Natural killer cell (primary cell): ENCODE measurements at regions not wholly inside any gene's neighbourhood (a gene's known extent, or its start where the extent isn't known, plus 50 kb on each side); places are given as distances from the start of the nearest gene placed in this dataset.

Experiments used
- ATAC-seq, 3 donors: fragments of 150-1000 bp in 2 of 3; fragments of 200-7000 bp in 1 of 3; cut with Tn5 transposase; 1 replicate in 1 of 3; 2 replicates in 2 of 3; pipeline ENCODE4 v1.10.0; 2021; ENCODE audit warnings: mild to moderate bottlenecking in 2 of 3, moderate library complexity in 2 of 3
- DNase-seq, 2 donors: peaks; one replicate each; pipeline versions ENCODE4 v3.0.0 to v3.0.0-alpha.2; 2013 to 2021; ENCODE audit warnings: mixed read lengths in 1 of 2
- H3K27ac ChIP-seq: one replicate; pipeline ENCODE4 v1.5.1; 2013; ENCODE audit warnings: mild to moderate bottlenecking, low read length
- H3K27me3 ChIP-seq: one replicate; pipeline ENCODE4 v1.6.1; 2013; ENCODE audit warnings: low read length; ENCODE audit not compliant: control insufficient read depth, insufficient read depth
- H3K36me3 ChIP-seq: one replicate; pipeline ENCODE4 v1.6.1; 2013; ENCODE audit warnings: low read length; ENCODE audit not compliant: control insufficient read depth, insufficient read depth
- H3K4me1 ChIP-seq: one replicate; pipeline ENCODE4 v1.6.1; 2013; ENCODE audit warnings: low read length; ENCODE audit not compliant: control insufficient read depth, insufficient read depth
- H3K4me3 ChIP-seq: one replicate; pipeline ENCODE4 v1.5.1; 2013; ENCODE audit warnings: low read length
- H3K9me3 ChIP-seq: one replicate; pipeline ENCODE4 v1.6.1; 2013; ENCODE audit warnings: low read length; ENCODE audit not compliant: control insufficient read depth, insufficient read depth
- H3K27ac Mint-ChIP-seq, 2 donors: one replicate each; pipeline ENCODE4 v1.8.0; 2022; ENCODE audit warnings: mild to moderate bottlenecking in 2 of 2, mixed read lengths in 2 of 2, moderate library complexity in 1 of 2
- H3K27me3 Mint-ChIP-seq, 2 donors: one replicate each; pipeline ENCODE4 v1.8.0; 2022; ENCODE audit warnings: low read depth in 2 of 2, mixed read lengths in 2 of 2
- H3K36me3 Mint-ChIP-seq: one replicate; pipeline ENCODE4 v1.8.0; 2022; ENCODE audit warnings: mixed read lengths
- H3K4me1 Mint-ChIP-seq, 2 donors: one replicate each; pipeline ENCODE4 v1.8.0; 2022; ENCODE audit warnings: mixed read lengths in 2 of 2
- H3K4me3 Mint-ChIP-seq: one replicate; pipeline ENCODE4 v1.8.0; 2022; ENCODE audit warnings: mild to moderate bottlenecking, moderate library complexity, mixed read lengths
- H3K9me3 Mint-ChIP-seq, 2 donors: one replicate each; pipeline ENCODE4 v1.8.0; 2022; ENCODE audit warnings: mixed read lengths in 2 of 2
- CTCF ChIP-seq: fragments of 200-600 bp; IDR thresholded peaks from one replicate; pipeline ENCODE4 v1.8.0; 2022; ENCODE audit warnings: antibody characterized with exemption
- WGBS: methylation state at CpG from one replicate; pipeline ENCODE4 v1.1.7; 2013; ENCODE audit warnings: missing lambda C conversion rate; ENCODE audit not compliant: insufficient coverage; 5-methylcytosine and 5-hydroxymethylcytosine counted together
- intact Hi-C: fragments of 100-400 bp; cut with micrococcal nuclease; formaldehyde crosslinking; loops from one replicate; pipeline ENCODE4 v1.14.2; 2022

- DNase-seq (no peak), ATAC-seq (no peak)
- no peaks in the 10 kb centered on the region for H3K9me3 ChIP-seq
- no peaks in the 10 kb centered on the region for H3K27me3 ChIP-seq
- WGBS = 73% methylated on average over 4 of the region's 4 CpGs
- H3K36me3 ChIP-seq = no peaks in the 10 kb centered on the region
- no peaks in the 10 kb centered on the region for H3K4me1 ChIP-seq
- no peaks in the 10 kb centered on the region for H3K4me1 Mint-ChIP-seq
- no peak overlapping the region for H3K4me3 ChIP-seq
- no peak overlapping the region for H3K27ac Mint-ChIP-seq
- no peak overlapping the region for H3K4me3 Mint-ChIP-seq
- no peaks in the 10 kb centered on the region for H3K36me3 Mint-ChIP-seq
- H3K9me3 Mint-ChIP-seq = peaks cover 2 to 13% of the 10 kb centered on the region in 2 donors
- no peak for TF ChIP-seq CTCF
- H3K27ac ChIP-seq = no peak overlapping the region
- no peaks in the 10 kb centered on the region for H3K27me3 Mint-ChIP-seq
- intact Hi-C loops = no loop called here
Observed at GRCh38 chr11:28569106-28569505, 460.9 kb downstream of the METTL15 start.

- ATAC-seq (no peak), DNase-seq (no peak)
- Histone ChIP-seq H3K27ac (no peak overlapping the region), H3K9me3 (no peaks in the 10 kb centered on the region), H3K4me3 (no peak overlapping the region), H3K4me1 (no peaks in the 10 kb centered on the region), H3K36me3 (no peaks in the 10 kb centered on the region), H3K27me3 (no peaks in the 10 kb centered on the region)
- intact Hi-C loops = no loop called here
- Mint-ChIP-seq H3K27me3 (no peaks in the 10 kb centered on the region), H3K4me3 (no peak overlapping the region), H3K4me1 (no peaks in the 10 kb centered on the region), H3K27ac (no peak overlapping the region), H3K9me3 (peaks cover 7 to 9% of the 10 kb centered on the region in 2 donors), H3K36me3 (no peaks in the 10 kb centered on the region)
- TF ChIP-seq CTCF = no peak
- 9% methylated on average over 15 of the region's 17 CpGs for WGBS
Observed at GRCh38 chr11:28566339-28567089, 458.3 kb downstream of the METTL15 start.

GRCh38 chr11:28559492-28559891, 451.3 kb downstream of the METTL15 start:
- Mint-ChIP-seq H3K9me3 (peaks cover 17 to 22% of the 10 kb centered on the region in 2 donors), H3K4me3 (no peak overlapping the region), H3K27ac (no peak overlapping the region), H3K36me3 (no peaks in the 10 kb centered on the region), H3K4me1 (no peaks in the 10 kb centered on the region), H3K27me3 (no peaks in the 10 kb centered on the region)
- H3K27me3 ChIP-seq = no peaks in the 10 kb centered on the region
- WGBS = 58% methylated on average over 5 of the region's 5 CpGs
- H3K27ac ChIP-seq = no peak overlapping the region
- no peaks in the 10 kb centered on the region for H3K4me1 ChIP-seq
- DNase-seq (no peak), ATAC-seq (no peak)
- no peaks in the 10 kb centered on the region for H3K9me3 ChIP-seq
- H3K36me3 ChIP-seq = no peaks in the 10 kb centered on the region
- no peak for TF ChIP-seq CTCF
- H3K4me3 ChIP-seq = no peak overlapping the region
- intact Hi-C loops = no loop called here

GRCh38 chr11:28547321-28547741, 439.1 kb downstream of the METTL15 start:
- intact Hi-C loops = no loop called here

More at GRCh38 chr11:28547321-28547741, 439.1 kb downstream of the METTL15 start:
- H3K27me3 ChIP-seq = no peaks in the 10 kb centered on the region
- Mint-ChIP-seq H3K36me3 (no peaks in the 10 kb centered on the region), H3K27ac (no peak overlapping the region), H3K9me3 (peaks cover 6 to 15% of the 10 kb centered on the region in 2 donors), H3K4me1 (no peaks in the 10 kb centered on the region), H3K27me3 (no peaks in the 10 kb centered on the region), H3K4me3 (no peak overlapping the region)
- no peak overlapping the region for H3K4me3 ChIP-seq
- no peaks in the 10 kb centered on the region for H3K4me1 ChIP-seq
- no peak for TF ChIP-seq CTCF
- H3K27ac ChIP-seq = no peak overlapping the region
- 46% methylated on average over 2 of the region's 4 CpGs for WGBS
- H3K9me3 ChIP-seq = no peaks in the 10 kb centered on the region
- ATAC-seq (no peak), DNase-seq (no peak)
- H3K36me3 ChIP-seq = no peaks in the 10 kb centered on the region
